ENCODE measurements at regions not wholly inside any gene's neighbourhood (a gene's known extent, or its start where the extent isn't known, plus 50 kb on each side); places are given as distances from the start of the nearest gene placed in this dataset.

DNA sequence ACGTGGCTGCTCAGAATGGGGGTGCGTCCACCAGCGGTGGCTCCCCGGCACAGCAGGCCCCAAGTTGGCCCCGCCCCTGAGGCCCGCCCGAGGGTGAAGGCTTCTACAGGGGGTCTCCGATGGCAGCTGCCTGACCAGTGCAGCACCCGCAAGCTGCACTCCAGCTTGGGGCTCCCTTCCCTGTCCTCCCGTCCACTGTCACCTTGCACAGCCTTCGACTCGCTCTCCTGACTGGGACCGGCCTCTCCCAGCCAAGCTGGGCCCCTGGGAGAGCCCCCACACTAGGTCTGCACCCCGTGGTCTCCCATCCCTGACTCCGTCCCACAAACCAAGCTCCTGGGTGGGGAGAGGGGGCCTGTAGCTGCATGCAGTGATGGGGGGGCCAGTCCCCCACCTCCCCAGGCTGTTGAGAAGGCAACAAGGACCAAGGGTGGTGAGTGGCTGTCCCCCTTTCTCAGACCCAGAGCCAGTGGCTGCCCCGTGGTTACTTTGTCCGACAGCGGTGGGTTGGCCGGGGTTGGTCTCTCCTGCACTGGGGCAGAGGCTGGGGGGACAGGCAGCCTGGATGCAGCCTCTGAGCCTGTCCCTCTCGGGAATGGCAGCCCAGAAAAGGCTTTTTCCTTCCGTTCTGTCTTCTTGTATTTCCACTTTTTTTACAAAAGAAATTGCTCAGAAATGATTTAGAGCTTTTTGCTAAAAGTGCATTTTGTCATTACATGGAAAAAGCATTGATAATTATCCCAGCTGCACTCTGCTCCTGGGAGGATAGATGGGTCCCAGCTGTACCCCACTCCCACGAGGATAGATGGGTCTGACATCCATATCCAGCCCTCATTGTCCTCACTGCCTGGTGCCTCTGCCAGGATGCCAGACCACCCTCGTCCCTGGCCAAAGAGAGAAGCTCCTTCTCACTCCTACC is 217.0 kb downstream of the KIF26A start:
- TF ChIP-seq, protein P1, sequence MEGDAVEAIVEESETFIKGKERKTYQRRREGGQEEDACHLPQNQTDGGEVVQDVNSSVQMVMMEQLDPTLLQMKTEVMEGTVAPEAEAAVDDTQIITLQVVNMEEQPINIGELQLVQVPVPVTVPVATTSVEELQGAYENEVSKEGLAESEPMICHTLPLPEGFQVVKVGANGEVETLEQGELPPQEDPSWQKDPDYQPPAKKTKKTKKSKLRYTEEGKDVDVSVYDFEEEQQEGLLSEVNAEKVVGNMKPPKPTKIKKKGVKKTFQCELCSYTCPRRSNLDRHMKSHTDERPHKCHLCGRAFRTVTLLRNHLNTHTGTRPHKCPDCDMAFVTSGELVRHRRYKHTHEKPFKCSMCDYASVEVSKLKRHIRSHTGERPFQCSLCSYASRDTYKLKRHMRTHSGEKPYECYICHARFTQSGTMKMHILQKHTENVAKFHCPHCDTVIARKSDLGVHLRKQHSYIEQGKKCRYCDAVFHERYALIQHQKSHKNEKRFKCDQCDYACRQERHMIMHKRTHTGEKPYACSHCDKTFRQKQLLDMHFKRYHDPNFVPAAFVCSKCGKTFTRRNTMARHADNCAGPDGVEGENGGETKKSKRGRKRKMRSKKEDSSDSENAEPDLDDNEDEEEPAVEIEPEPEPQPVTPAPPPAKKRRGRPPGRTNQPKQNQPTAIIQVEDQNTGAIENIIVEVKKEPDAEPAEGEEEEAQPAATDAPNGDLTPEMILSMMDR (IDR thresholded peaks at IDR 0.05 in 2 of 3, conservative IDR thresholded peaks at IDR 0.05 in 1 of 3; ENCODE audit: borderline replicate concordance in 1 of 3, insufficient read depth in 1 of 3, low read depth in 2 of 3, low read length in 2 of 3) = no peak
- no peak for TF ChIP-seq POLR2A (IDR thresholded peaks at IDR 0.05; ENCODE audit: borderline replicate concordance, extremely low read depth, insufficient read depth, insufficient read length)
- TF ChIP-seq CEBPB (IDR thresholded peaks at IDR 0.05; ENCODE audit: low read depth) = no peak
- TF ChIP-seq EZH2 (IDR thresholded peaks at IDR 0.05) = no peak
- TF ChIP-seq, protein P2, sequence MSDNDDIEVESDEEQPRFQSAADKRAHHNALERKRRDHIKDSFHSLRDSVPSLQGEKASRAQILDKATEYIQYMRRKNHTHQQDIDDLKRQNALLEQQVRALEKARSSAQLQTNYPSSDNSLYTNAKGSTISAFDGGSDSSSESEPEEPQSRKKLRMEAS (IDR thresholded peaks at IDR 0.05) = no peak
- TF ChIP-seq TCF7L2 (IDR thresholded peaks at IDR 0.05; ENCODE audit: borderline replicate concordance, extremely low read depth, insufficient read depth, insufficient read length) = no peak
- TF ChIP-seq EZH2phosphoT487 (IDR thresholded peaks at IDR 0.05; ENCODE audit: borderline replicate concordance) = no peak
- no peak for TF ChIP-seq POLR2AphosphoS5 (IDR thresholded peaks at IDR 0.05; ENCODE audit: low read depth, low read length)
- TF ChIP-seq RAD21 (IDR thresholded peaks at IDR 0.05; ENCODE audit: low read depth) = no peak
- TF ChIP-seq ELF1 (IDR thresholded peaks at IDR 0.05; ENCODE audit: borderline replicate concordance, low read depth) = no peak
